Body of pancreas (tissue), 4 donors: ENCODE measurements at regions not wholly inside any gene's neighbourhood (a gene's known extent, or its start where the extent isn't known, plus 50 kb on each side); places are given as distances from the start of the nearest gene placed in this dataset.

Experiments
- ATAC-seq: fragments of 150-250 bp; one replicate; pipeline ENCODE4 v1.9.1; 2016
- DNase-seq, 4 donors: peaks; one replicate each; pipeline ENCODE4 v3.0.0-alpha.2; 2019
- H3K27ac ChIP-seq, 4 donors: fragments of 200-600 bp; sonication (generic); 1 replicate in 3 of 4; 2 replicates in 1 of 4; pipeline versions ENCODE4 v1.5.1 to v1.6.1; 2016 to 2019; ENCODE audit warnings: mild to moderate bottlenecking in 1 of 4, mixed read lengths in 1 of 4, moderate library complexity in 1 of 4
- H3K27me3 ChIP-seq, 2 donors: fragments of 200-600 bp; sonication (generic); one replicate each; pipeline ENCODE4 v1.6.0; 2016; ENCODE audit warnings: mild to moderate bottlenecking in 1 of 2
- H3K36me3 ChIP-seq, 2 donors: fragments of 200-600 bp; sonication (generic); replicated peaks in 1 of 2; 2 replicates each; pipeline ENCODE4 v1.5.1; 2016; ENCODE audit warnings: low read depth in 2 of 2; ENCODE audit not compliant: insufficient read depth in 1 of 2
- H3K4me1 ChIP-seq: fragments of 200-600 bp; sonication (generic); one replicate; pipeline ENCODE4 v1.6.0; 2016
- H3K4me3 ChIP-seq, 2 donors: fragments of 200-600 bp; sonication (generic); 1 replicate in 1 of 2; 2 replicates in 1 of 2; pipeline ENCODE4 v1.5.1; 2016 to 2019
- H3K9me3 ChIP-seq, 3 donors: fragments of 200-600 bp; sonication (generic); 1 replicate in 2 of 3; 2 replicates in 1 of 3; pipeline ENCODE4 v1.5.1; 2016
- CTCF ChIP-seq, 7 experiments: fragments of 450-650 bp in 4 of 7; fragments of 200-600 bp in 3 of 7; sonication (generic) in 3 of 7; IDR thresholded peaks; one replicate each; pipeline ENCODE4 v1.5.1; 2016 to 2019; ENCODE audit warnings: antibody characterized with exemption in 7 of 7
- POLR2A ChIP-seq, 3 donors: fragments of 450-650 bp; IDR thresholded peaks; one replicate each; pipeline ENCODE4 v1.6.1; 2016; ENCODE audit warnings: antibody characterized with exemption in 3 of 3, mild to moderate bottlenecking in 2 of 3
- WGBS, 2 donors: methylation state at CpG; one replicate each; pipeline ENCODE4 v1.1.5; 2017; 5-methylcytosine and 5-hydroxymethylcytosine counted together
- intact Hi-C: fragments of 100-400 bp; cut with DNase I; formaldehyde crosslinking; loops from one replicate; pipeline ENCODE4 v1.15.1; 2023

- 67 to 82% methylated on average over 4 of the region's 4 CpGs for WGBS, 2 donors
Observed at GRCh38 chr2:144936442-144936841, 416.5 kb upstream of the ZEB2 start.

GRCh38 chr2:144935736-144936135, 415.8 kb upstream of the ZEB2 start:
- intact Hi-C loops, result no loop called here

More at GRCh38 chr2:144936442-144936841, 416.5 kb upstream of the ZEB2 start:
- no peaks in the 10 kb centered on the region for H3K27me3 ChIP-seq
- ATAC-seq (no peak), DNase-seq (peak in 1 of 4 donors; percentile 5)
- peaks cover 13% of the 10 kb centered on the region for H3K4me1 ChIP-seq
- no peaks in the 10 kb centered on the region for H3K9me3 ChIP-seq
- H3K36me3 ChIP-seq, result no peaks in the 10 kb centered on the region
- H3K27ac ChIP-seq, result no peak overlapping the region
- TF ChIP-seq POLR2A (IDR thresholded peaks at IDR 0.05), result no peak
- no peak for TF ChIP-seq CTCF (IDR thresholded peaks at IDR 0.05)
- intact Hi-C loops, result no loop called here
- H3K4me3 ChIP-seq, result no peak overlapping the region

GRCh38 chr2:144935191-144935590, 415.3 kb upstream of the ZEB2 start:
- Histone ChIP-seq H3K4me3 (no peak overlapping the region), H3K4me1 (peaks cover 13% of the 10 kb centered on the region), H3K27me3 (no peaks in the 10 kb centered on the region), H3K9me3 (no peaks in the 10 kb centered on the region), H3K27ac (no peak overlapping the region), H3K36me3 (no peaks in the 10 kb centered on the region)
- WGBS, 2 donors, result 87% methylated on average over 5 of the region's 5 CpGs
- DNase-seq, result no peak
- intact Hi-C loops, result no loop called here
- ATAC-seq, result no peak
- no peak for TF ChIP-seq POLR2A (IDR thresholded peaks at IDR 0.05)
- TF ChIP-seq CTCF (IDR thresholded peaks at IDR 0.05), result no peak

More at GRCh38 chr2:144935736-144936135, 415.8 kb upstream of the ZEB2 start:
- Histone ChIP-seq H3K4me1 (peaks cover 13% of the 10 kb centered on the region), H3K36me3 (no peaks in the 10 kb centered on the region), H3K27ac (no peak overlapping the region), H3K27me3 (no peaks in the 10 kb centered on the region), H3K9me3 (no peaks in the 10 kb centered on the region), H3K4me3 (no peak overlapping the region)
- WGBS, 2 donors, result 64 to 67% methylated on average over 2 of the region's 2 CpGs
- TF ChIP-seq POLR2A (IDR thresholded peaks at IDR 0.05), result no peak
- no peak for TF ChIP-seq CTCF (IDR thresholded peaks at IDR 0.05)
- no peak for ATAC-seq
- no peak for DNase-seq

- DNase-seq (no peak), ATAC-seq (no peak)
- Histone ChIP-seq H3K27me3 (no peaks in the 10 kb centered on the region), H3K27ac (no peak overlapping the region), H3K9me3 (no peaks in the 10 kb centered on the region), H3K36me3 (no peaks in the 10 kb centered on the region), H3K4me3 (no peak overlapping the region), H3K4me1 (no peaks in the 10 kb centered on the region)
- intact Hi-C loops, result no loop called here
- no peak for TF ChIP-seq POLR2A (IDR thresholded peaks at IDR 0.05)
- no peak for TF ChIP-seq CTCF (IDR thresholded peaks at IDR 0.05)
Observed at GRCh38 chr2:144931960-144932359, 412.0 kb upstream of the ZEB2 start.

GRCh38 chr2:144931480-144931879, 411.6 kb upstream of the ZEB2 start:
- WGBS, 2 donors, result 93 to 94% methylated on average over 1 of the region's 1 CpG
- intact Hi-C loops, result no loop called here
- no peak overlapping the region for H3K4me3 ChIP-seq

More at GRCh38 chr2:144931480-144931879, 411.6 kb upstream of the ZEB2 start:
- no peaks in the 10 kb centered on the region for H3K27me3 ChIP-seq
- ATAC-seq (no peak), DNase-seq (no peak)
- no peak for TF ChIP-seq POLR2A (IDR thresholded peaks at IDR 0.05)
- TF ChIP-seq CTCF (IDR thresholded peaks at IDR 0.05), result no peak
- no peaks in the 10 kb centered on the region for H3K9me3 ChIP-seq
- no peaks in the 10 kb centered on the region for H3K4me1 ChIP-seq
- H3K27ac ChIP-seq, result no peak overlapping the region
- H3K36me3 ChIP-seq, result no peaks in the 10 kb centered on the region
